ENCODE measurements at regions not wholly inside any gene's neighbourhood (a gene's known extent, or its start where the extent isn't known, plus 50 kb on each side); places are given as distances from the start of the nearest gene placed in this dataset.

DNA sequence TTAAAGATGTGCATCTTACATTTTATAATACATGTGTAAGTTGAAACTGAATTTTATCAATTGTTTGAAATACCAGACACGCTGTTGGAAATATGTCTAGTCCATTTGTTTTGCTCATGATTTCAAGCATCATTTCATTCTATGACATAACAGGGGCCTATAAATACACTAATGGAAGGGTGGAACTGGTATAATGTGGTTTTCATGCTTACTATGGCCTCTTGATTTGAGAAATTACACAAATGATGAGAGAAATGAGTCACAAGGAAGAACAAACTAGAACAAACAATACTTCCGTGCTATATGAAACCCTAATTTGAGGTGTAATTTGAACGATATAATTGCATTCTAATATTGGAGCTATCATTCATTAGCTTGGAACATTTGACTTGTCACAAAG, 663.4 kb downstream of the SLC16A7 start:
- H3K9me3 ChIP-seq (ENCODE audit: control insufficient read depth, low read depth, low read length), result no peaks in the 10 kb centered on the region
- DNase-seq (ENCODE audit: low read depth, low spot score) (no peak), FAIRE-seq (no peak)
- no peaks in the 10 kb centered on the region for H3K9me1 ChIP-seq (ENCODE audit: control insufficient read depth, extremely low read depth, insufficient read depth, low read length)
- H3K79me2 ChIP-seq (ENCODE audit: control insufficient read depth, insufficient read depth, low read length), result no peaks in the 10 kb centered on the region
- H3K36me3 ChIP-seq (ENCODE audit: control insufficient read depth in 2 of 2, extremely low read depth in 1 of 2, insufficient read depth in 2 of 2, low read length in 2 of 2), result no peaks in the 10 kb centered on the region
- no peak overlapping the region for H3K9ac ChIP-seq (ENCODE audit: control insufficient read depth, extremely low read depth, insufficient read depth, low read length)
- H2AFZ ChIP-seq (ENCODE audit: control insufficient read depth, low read length), result no peak overlapping the region
- peaks cover 3% of the 10 kb centered on the region for H3K4me1 ChIP-seq (ENCODE audit: control insufficient read depth, extremely low read depth, insufficient read depth, low read length)
- no peak overlapping the region for H3K4me2 ChIP-seq (ENCODE audit: control insufficient read depth, extremely low read depth, insufficient read depth, low read depth, low read length)
- H3K27me3 ChIP-seq (ENCODE audit: control insufficient read depth, extremely low read depth, insufficient read depth, low read length), result no peaks in the 10 kb centered on the region
- no peak overlapping the region for H3K4me3 ChIP-seq (ENCODE audit: control insufficient read depth in 2 of 3, extremely low read depth in 1 of 3, insufficient read depth in 2 of 3, low read depth in 1 of 3, low read length in 3 of 3)
- TF ChIP-seq EZH2 (IDR thresholded peaks at IDR 0.05; ENCODE audit: low read length), result no peak
- TF ChIP-seq, protein P1, sequence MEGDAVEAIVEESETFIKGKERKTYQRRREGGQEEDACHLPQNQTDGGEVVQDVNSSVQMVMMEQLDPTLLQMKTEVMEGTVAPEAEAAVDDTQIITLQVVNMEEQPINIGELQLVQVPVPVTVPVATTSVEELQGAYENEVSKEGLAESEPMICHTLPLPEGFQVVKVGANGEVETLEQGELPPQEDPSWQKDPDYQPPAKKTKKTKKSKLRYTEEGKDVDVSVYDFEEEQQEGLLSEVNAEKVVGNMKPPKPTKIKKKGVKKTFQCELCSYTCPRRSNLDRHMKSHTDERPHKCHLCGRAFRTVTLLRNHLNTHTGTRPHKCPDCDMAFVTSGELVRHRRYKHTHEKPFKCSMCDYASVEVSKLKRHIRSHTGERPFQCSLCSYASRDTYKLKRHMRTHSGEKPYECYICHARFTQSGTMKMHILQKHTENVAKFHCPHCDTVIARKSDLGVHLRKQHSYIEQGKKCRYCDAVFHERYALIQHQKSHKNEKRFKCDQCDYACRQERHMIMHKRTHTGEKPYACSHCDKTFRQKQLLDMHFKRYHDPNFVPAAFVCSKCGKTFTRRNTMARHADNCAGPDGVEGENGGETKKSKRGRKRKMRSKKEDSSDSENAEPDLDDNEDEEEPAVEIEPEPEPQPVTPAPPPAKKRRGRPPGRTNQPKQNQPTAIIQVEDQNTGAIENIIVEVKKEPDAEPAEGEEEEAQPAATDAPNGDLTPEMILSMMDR (optimal IDR thresholded peaks at IDR 0.05 in 1 of 3, IDR thresholded peaks at IDR 0.05 in 1 of 3, conservative IDR thresholded peaks at IDR 0.05 in 1 of 3; ENCODE audit: extremely low read depth in 1 of 3, insufficient read depth in 2 of 3, low read length in 3 of 3), result no peak
- no peaks in the 10 kb centered on the region for H4K20me1 ChIP-seq (ENCODE audit: control insufficient read depth, extremely low read depth, insufficient read depth, low read length)
- dilution Hi-C loops (cut with MboI; ENCODE audit: extremely low pct_ligation_motif_present, low sequenced_read_pairs), result loop anchor here (25.0 kb wide), 1 partner anchor 228 kb away; no protein-coding TSS in a partner anchor
- H3K27ac ChIP-seq (ENCODE audit: control insufficient read depth, insufficient read depth, low read length), result no peak overlapping the region

DNA sequence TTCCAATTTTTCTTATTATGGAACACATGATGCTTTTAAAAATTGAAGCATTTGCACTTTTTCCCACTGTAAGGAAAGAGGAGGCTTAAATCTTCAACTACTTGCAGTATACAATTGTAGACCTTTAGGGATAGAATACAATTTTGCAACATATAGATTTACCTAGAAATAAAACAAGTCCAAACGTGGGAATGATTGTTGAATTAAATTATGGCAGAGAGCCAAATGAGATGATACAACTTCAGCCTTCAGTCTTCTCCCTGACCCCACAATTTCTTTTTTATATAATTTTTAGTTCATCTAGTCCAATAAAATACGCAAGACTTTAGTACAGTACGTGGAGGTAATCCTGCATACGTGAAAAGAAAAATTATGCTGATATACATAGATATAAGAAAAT, 666.5 kb downstream of the SLC16A7 start:
- Histone ChIP-seq H3K4me3 (ENCODE audit: control insufficient read depth in 2 of 3, extremely low read depth in 1 of 3, insufficient read depth in 2 of 3, low read depth in 1 of 3, low read length in 3 of 3) (no peak overlapping the region), H3K9ac (ENCODE audit: control insufficient read depth, extremely low read depth, insufficient read depth, low read length) (no peak overlapping the region), H3K4me2 (ENCODE audit: control insufficient read depth, extremely low read depth, insufficient read depth, low read depth, low read length) (no peak overlapping the region), H3K36me3 (ENCODE audit: control insufficient read depth in 2 of 2, extremely low read depth in 1 of 2, insufficient read depth in 2 of 2, low read length in 2 of 2) (no peaks in the 10 kb centered on the region), H3K27ac (ENCODE audit: control insufficient read depth, insufficient read depth, low read length) (no peak overlapping the region), H2AFZ (ENCODE audit: control insufficient read depth, low read length) (no peak overlapping the region), H3K27me3 (ENCODE audit: control insufficient read depth, extremely low read depth, insufficient read depth, low read length) (no peaks in the 10 kb centered on the region), H3K9me1 (ENCODE audit: control insufficient read depth, extremely low read depth, insufficient read depth, low read length) (no peaks in the 10 kb centered on the region), H3K4me1 (ENCODE audit: control insufficient read depth, extremely low read depth, insufficient read depth, low read length) (no peaks in the 10 kb centered on the region), H3K79me2 (ENCODE audit: control insufficient read depth, insufficient read depth, low read length) (no peaks in the 10 kb centered on the region), H4K20me1 (ENCODE audit: control insufficient read depth, extremely low read depth, insufficient read depth, low read length) (no peaks in the 10 kb centered on the region), H3K9me3 (ENCODE audit: control insufficient read depth, low read depth, low read length) (no peaks in the 10 kb centered on the region)
- DNase-seq (ENCODE audit: low read depth, low spot score) (no peak), FAIRE-seq (no peak)
- TF ChIP-seq EZH2 (IDR thresholded peaks at IDR 0.05; ENCODE audit: low read length), result no peak
- TF ChIP-seq, protein P1 (optimal IDR thresholded peaks at IDR 0.05 in 1 of 3, IDR thresholded peaks at IDR 0.05 in 1 of 3, conservative IDR thresholded peaks at IDR 0.05 in 1 of 3; ENCODE audit: extremely low read depth in 1 of 3, insufficient read depth in 2 of 3, low read length in 3 of 3), result no peak
- dilution Hi-C loops (cut with MboI; ENCODE audit: extremely low pct_ligation_motif_present, low sequenced_read_pairs), result loop anchor here (25.0 kb wide), 1 partner anchor 225 kb away; no protein-coding TSS in a partner anchor
